GM23338 (cell line): ENCODE measurements at regions not wholly inside any gene's neighbourhood (a gene's known extent, or its start where the extent isn't known, plus 50 kb on each side); places are given as distances from the start of the nearest gene placed in this dataset.

Experiments used
- ATAC-seq: fragments of 200-7000 bp; cut with Tn5 transposase; 3 replicates; pipeline ENCODE4 v1.9.1; 2020
- DNase-seq: peaks from one replicate; pipeline ENCODE4 v3.0.0-alpha.2; 2015; ENCODE audit warnings: low spot score
- H2AFZ ChIP-seq: fragments of 200-600 bp; sonication (generic); 2 replicates; pipeline ENCODE4 v1.8.0; 2016; ENCODE audit warnings: antibody characterized with exemption, mild to moderate bottlenecking, moderate library complexity
- H3F3A ChIP-seq: fragments of 200-600 bp; sonication (generic); replicated peaks from 2 replicates; pipeline ENCODE4 v1.8.0; 2017; ENCODE audit warnings: antibody characterized with exemption, mixed run types, low read depth
- H3K27ac ChIP-seq: fragments of 200-600 bp; sonication (generic); 2 replicates; pipeline ENCODE4 v1.6.1; 2016; ENCODE audit warnings: low read depth
- H3K27me3 ChIP-seq: fragments of 200-600 bp; sonication (generic); 2 replicates; pipeline ENCODE4 v1.8.0; 2016; ENCODE audit warnings: mild to moderate bottlenecking, mixed run types, moderate library complexity; ENCODE audit not compliant: insufficient read depth
- H3K36me3 ChIP-seq: fragments of 200-600 bp; sonication (generic); 2 replicates; pipeline ENCODE4 v1.8.0; 2016; ENCODE audit warnings: mild to moderate bottlenecking; ENCODE audit not compliant: insufficient read depth
- H3K4me1 ChIP-seq: fragments of 200-600 bp; sonication (generic); 2 replicates; pipeline ENCODE4 v1.8.0; 2016; ENCODE audit warnings: mild to moderate bottlenecking, moderate library complexity; ENCODE audit not compliant: insufficient read depth
- H3K4me2 ChIP-seq: fragments of 200-600 bp; sonication (generic); 2 replicates; pipeline ENCODE4 v1.7.1; 2017; ENCODE audit warnings: mixed run types
- H3K4me3 ChIP-seq: fragments of 200-600 bp; sonication (generic); 2 replicates; pipeline ENCODE4 v1.6.1; 2016; ENCODE audit warnings: mixed run types
- H3K79me2 ChIP-seq: fragments of 200-600 bp; sonication (generic); replicated peaks from 2 replicates; pipeline ENCODE4 v1.8.0; 2017; ENCODE audit warnings: mild to moderate bottlenecking; ENCODE audit not compliant: insufficient read depth
- H3K9me2 ChIP-seq: fragments of 200-600 bp; sonication (generic); 2 replicates; pipeline ENCODE4 v1.8.0; 2017; ENCODE audit not compliant: insufficient read depth
- H4K20me1 ChIP-seq: fragments of 200-600 bp; sonication (generic); replicated peaks from 2 replicates; pipeline ENCODE4 v1.8.0; 2017; ENCODE audit warnings: mild to moderate bottlenecking; ENCODE audit not compliant: insufficient read depth
- H3K27ac Mint-ChIP-seq: 2 replicates; pipeline ENCODE4 v1.8.0; 2020; ENCODE audit warnings: inconsistent platforms, mild to moderate bottlenecking, moderate library complexity, mixed read lengths
- H3K27me3 Mint-ChIP-seq: 3 replicates; pipeline ENCODE4 v1.8.0; 2022; ENCODE audit warnings: low read depth, mild to moderate bottlenecking, moderate library complexity, mixed read lengths, inconsistent platforms; ENCODE audit not compliant: insufficient read depth, poor library complexity
- H3K36me3 Mint-ChIP-seq: 3 replicates; pipeline ENCODE4 v1.8.0; 2021; ENCODE audit warnings: low read depth, mild to moderate bottlenecking, inconsistent platforms, moderate library complexity, mixed read lengths
- H3K4me1 Mint-ChIP-seq: 3 replicates; pipeline ENCODE4 v1.8.0; 2020; ENCODE audit warnings: mild to moderate bottlenecking, inconsistent platforms, mixed read lengths
- H3K4me3 Mint-ChIP-seq: 3 replicates; pipeline ENCODE4 v1.8.0; 2021; ENCODE audit warnings: moderate library complexity, mild to moderate bottlenecking, inconsistent platforms, mixed read lengths
- H3K9me3 Mint-ChIP-seq: 3 replicates; pipeline ENCODE4 v1.8.0; 2020; ENCODE audit warnings: moderate library complexity, mild to moderate bottlenecking, inconsistent platforms, mixed read lengths
- CREB1 ChIP-seq: fragments of 250-450 bp; sonication (Bioruptor Pico); IDR thresholded peaks from 2 replicates; pipeline ENCODE4 v1.5.0; 2020; ENCODE audit warnings: low read depth, mild to moderate bottlenecking, moderate library complexity
- CTCF ChIP-seq, 2 experiments: fragments of 200-600 bp in 1 of 2; sonication (generic) in 1 of 2; conservative IDR thresholded peaks; 2 replicates each; pipeline versions ENCODE4 v1.5.1 to v1.6.1; 2016 to 2017; ENCODE audit warnings: antibody characterized with exemption in 2 of 2, low read depth in 2 of 2, mild to moderate bottlenecking in 2 of 2, moderate library complexity in 1 of 2
- ETS1 ChIP-seq: IDR thresholded peaks from 2 replicates; pipeline ENCODE4 v1.6.1; 2016; ENCODE audit warnings: antibody characterized with exemption
- EZH2phosphoT487 ChIP-seq: fragments of 200-600 bp; sonication (generic); IDR thresholded peaks from one replicate; pipeline ENCODE4 v1.8.1; 2018; ENCODE audit warnings: antibody characterized with exemption; ENCODE audit not compliant: unreplicated experiment
- JUNB ChIP-seq: IDR thresholded peaks from one replicate; pipeline ENCODE4 v1.6.1; 2016; ENCODE audit warnings: antibody characterized with exemption; ENCODE audit not compliant: unreplicated experiment
- NANOG ChIP-seq: IDR thresholded peaks from 2 replicates; pipeline ENCODE4 v1.6.1; 2016; ENCODE audit warnings: antibody characterized with exemption, borderline replicate concordance
- POLR2AphosphoS5 ChIP-seq: IDR thresholded peaks from 2 replicates; pipeline ENCODE4 v1.6.1; 2016; ENCODE audit warnings: antibody characterized with exemption, low read depth
- REST ChIP-seq: IDR thresholded peaks from one replicate; pipeline ENCODE4 v1.6.1; 2018; ENCODE audit warnings: antibody characterized with exemption; ENCODE audit not compliant: unreplicated experiment
- STAT1 ChIP-seq: IDR thresholded peaks from one replicate; pipeline ENCODE4 v1.6.1; 2016; ENCODE audit warnings: antibody characterized with exemption; ENCODE audit not compliant: unreplicated experiment
- ZNF114 ChIP-seq: fragments of 250-450 bp; sonication (Bioruptor Pico); IDR thresholded peaks from 2 replicates; pipeline ENCODE4 v1.5.0; 2020; ENCODE audit warnings: mild to moderate bottlenecking, moderate library complexity
- ZNF331 ChIP-seq: fragments of 250-450 bp; sonication (Bioruptor Pico); IDR thresholded peaks from 2 replicates; pipeline ENCODE4 v1.5.0; 2020; ENCODE audit warnings: low read depth, mild to moderate bottlenecking, moderate library complexity

GRCh38 chr12:77377622-77378021 lies 312.3 kb upstream of the E2F7 start:
- no peaks in the 10 kb centered on the region for H3K36me3 ChIP-seq
- Mint-ChIP-seq H3K36me3 (no peaks in the 10 kb centered on the region), H3K4me1 (peaks cover 7% of the 10 kb centered on the region), H3K9me3 (no peaks in the 10 kb centered on the region; the same call in 2 of the 3 replicates), H3K27ac (no peak overlapping the region), H3K27me3 (no peaks in the 10 kb centered on the region), H3K4me3 (no peak overlapping the region)
- no peaks in the 10 kb centered on the region for H4K20me1 ChIP-seq
- H3K4me1 ChIP-seq: peaks cover 16% of the 10 kb centered on the region
- no peaks in the 10 kb centered on the region for H3K27me3 ChIP-seq
- DNase-seq: no peak
- no peak for ATAC-seq
- H3F3A ChIP-seq: no peaks in the 10 kb centered on the region
- H2AFZ ChIP-seq: no peak overlapping the region
- no peaks in the 10 kb centered on the region for H3K79me2 ChIP-seq
- no peaks in the 10 kb centered on the region for H3K9me2 ChIP-seq
- no peak overlapping the region for H3K4me2 ChIP-seq
- no peak overlapping the region for H3K4me3 ChIP-seq
- TF ChIP-seq CTCF (conservative IDR thresholded peaks at IDR 0.05; ENCODE audit: low read depth in 2 of 2): no peak
- TF ChIP-seq JUNB: no peak
- no peak for TF ChIP-seq CREB1 (CRISPR knock-in tag)
- no peak for TF ChIP-seq ZNF331 (CRISPR knock-in tag)
- no peak for TF ChIP-seq POLR2AphosphoS5
- no peak for TF ChIP-seq ZNF114 (CRISPR knock-in tag)
- no peak for TF ChIP-seq REST
- no peak for TF ChIP-seq ETS1
- no peak for TF ChIP-seq NANOG
- TF ChIP-seq STAT1: no peak
- no peak for TF ChIP-seq EZH2phosphoT487
- H3K27ac ChIP-seq: no peak overlapping the region

GRCh38 chr12:77377116-77377515 lies 311.7 kb upstream of the E2F7 start:
- H3K27ac Mint-ChIP-seq: no peak overlapping the region
- no peak overlapping the region for H2AFZ ChIP-seq

More at GRCh38 chr12:77377116-77377515, 311.7 kb upstream of the E2F7 start:
- Histone ChIP-seq H4K20me1 (no peaks in the 10 kb centered on the region), H3K4me2 (no peak overlapping the region), H3K27me3 (no peaks in the 10 kb centered on the region), H3K9me2 (no peaks in the 10 kb centered on the region), H3K27ac (no peak overlapping the region), H3F3A (no peaks in the 10 kb centered on the region), H3K79me2 (no peaks in the 10 kb centered on the region), H3K4me1 (peaks cover 16% of the 10 kb centered on the region), H3K4me3 (no peak overlapping the region), H3K36me3 (no peaks in the 10 kb centered on the region)
- DNase-seq (no peak), ATAC-seq (no peak)
- Mint-ChIP-seq H3K9me3 (no peaks in the 10 kb centered on the region; the same call in 2 of the 3 replicates), H3K36me3 (no peaks in the 10 kb centered on the region), H3K4me1 (peaks cover 5% of the 10 kb centered on the region; the same call in 2 of the 3 replicates), H3K27me3 (no peaks in the 10 kb centered on the region), H3K4me3 (no peak overlapping the region)
- TF ChIP-seq STAT1: no peak
